Tibial nerve (tissue), 4 donors: ENCODE measurements at regions not wholly inside any gene's neighbourhood (a gene's known extent, or its start where the extent isn't known, plus 50 kb on each side); places are given as distances from the start of the nearest gene placed in this dataset.

Source experiments
- EP300 ChIP-seq, 2 donors: sonication (generic); formaldehyde crosslinking; IDR thresholded peaks; one replicate each; pipeline ENCODE4 v1.6.1; 2017; ENCODE audit warnings: antibody characterized with exemption in 2 of 2, mild to moderate bottlenecking in 1 of 2
- POLR2A ChIP-seq, 2 donors: fragments of 450-650 bp; IDR thresholded peaks; one replicate each; pipeline ENCODE4 v1.6.1; 2017; ENCODE audit warnings: antibody characterized with exemption in 2 of 2, mild to moderate bottlenecking in 2 of 2, moderate library complexity in 2 of 2
- TF ChIP-seq, protein P1 (sequence below), 5 experiments: fragments of 200-600 bp in 3 of 5; fragments of 450-650 bp in 2 of 5; sonication (generic) in 3 of 5; IDR thresholded peaks; one replicate each; pipeline ENCODE4 v1.5.1; 2016 to 2019; ENCODE audit warnings: antibody characterized with exemption in 5 of 5, mild to moderate bottlenecking in 3 of 5, moderate library complexity in 2 of 5

- TF ChIP-seq, protein P1, sequence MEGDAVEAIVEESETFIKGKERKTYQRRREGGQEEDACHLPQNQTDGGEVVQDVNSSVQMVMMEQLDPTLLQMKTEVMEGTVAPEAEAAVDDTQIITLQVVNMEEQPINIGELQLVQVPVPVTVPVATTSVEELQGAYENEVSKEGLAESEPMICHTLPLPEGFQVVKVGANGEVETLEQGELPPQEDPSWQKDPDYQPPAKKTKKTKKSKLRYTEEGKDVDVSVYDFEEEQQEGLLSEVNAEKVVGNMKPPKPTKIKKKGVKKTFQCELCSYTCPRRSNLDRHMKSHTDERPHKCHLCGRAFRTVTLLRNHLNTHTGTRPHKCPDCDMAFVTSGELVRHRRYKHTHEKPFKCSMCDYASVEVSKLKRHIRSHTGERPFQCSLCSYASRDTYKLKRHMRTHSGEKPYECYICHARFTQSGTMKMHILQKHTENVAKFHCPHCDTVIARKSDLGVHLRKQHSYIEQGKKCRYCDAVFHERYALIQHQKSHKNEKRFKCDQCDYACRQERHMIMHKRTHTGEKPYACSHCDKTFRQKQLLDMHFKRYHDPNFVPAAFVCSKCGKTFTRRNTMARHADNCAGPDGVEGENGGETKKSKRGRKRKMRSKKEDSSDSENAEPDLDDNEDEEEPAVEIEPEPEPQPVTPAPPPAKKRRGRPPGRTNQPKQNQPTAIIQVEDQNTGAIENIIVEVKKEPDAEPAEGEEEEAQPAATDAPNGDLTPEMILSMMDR (IDR thresholded peaks at IDR 0.05) = no peak
- TF ChIP-seq POLR2A (IDR thresholded peaks at IDR 0.05) (no peak), EP300 (IDR thresholded peaks at IDR 0.05) (no peak)
These were observed 168.9 kb upstream of the JARID2 start for GRCh38 chr6:15077006-15077405.
